GM12878 (cell line): ENCODE measurements at regions not wholly inside any gene's neighbourhood (a gene's known extent, or its start where the extent isn't known, plus 50 kb on each side); places are given as distances from the start of the nearest gene placed in this dataset.

ENCODE experiments used
- CEBPB ChIP-seq, 2 experiments: fragments of 150-350 bp in 1 of 2; IDR thresholded peaks; 2 replicates each; pipeline ENCODE4 v1.6.1; 2012 to 2014; ENCODE audit warnings: low read depth in 2 of 2, low read length in 2 of 2, borderline replicate concordance in 1 of 2, inconsistent platforms in 1 of 2
- EED ChIP-seq: sonication (generic); IDR thresholded peaks from 2 replicates; pipeline ENCODE4 v1.6.1; 2016; ENCODE audit warnings: antibody characterized with exemption, low read depth
- EP300 ChIP-seq, 2 experiments: fragments of 150-350 bp in 1 of 2; IDR thresholded peaks; 2 replicates each; pipeline ENCODE4 v1.6.1; 2011 to 2012; ENCODE audit warnings: low read depth in 2 of 2, low read length in 2 of 2, borderline replicate concordance in 1 of 2, improper control_type of control experiment in 1 of 2, inconsistent platforms in 1 of 2; ENCODE audit not compliant: control insufficient read depth in 1 of 2
- MXI1 ChIP-seq: fragments of 150-350 bp; IDR thresholded peaks from 2 replicates; pipeline ENCODE4 v1.6.1; 2011; ENCODE audit warnings: low read depth, mild to moderate bottlenecking, inconsistent platforms, low read length, improper control_type of control experiment
- PML ChIP-seq: IDR thresholded peaks from 2 replicates; pipeline ENCODE4 v1.6.1; 2012; ENCODE audit warnings: low read length, inconsistent platforms
- SMC3 ChIP-seq: IDR thresholded peaks from 2 replicates; pipeline ENCODE4 v1.6.1; 2011; ENCODE audit warnings: low read length, improper control_type of control experiment, borderline replicate concordance
- TF ChIP-seq, protein P1 (sequence below), 3 experiments: IDR thresholded peaks in 2 of 3; conservative IDR thresholded peaks in 1 of 3; 2 replicates each; pipeline ENCODE4 v1.5.1; 2011; ENCODE audit warnings: low read depth in 3 of 3, low read length in 3 of 3, mild to moderate bottlenecking in 3 of 3, control low read depth in 2 of 3, moderate library complexity in 2 of 3, inconsistent platforms in 1 of 3, mixed read lengths in 1 of 3; ENCODE audit not compliant: control insufficient read depth in 2 of 3, insufficient read depth in 1 of 3; ENCODE audit errors: extremely low read depth in 1 of 3

GRCh38 chr11:109362059-109362458, 59.9 kb upstream of the C11orf87 start:
- TF ChIP-seq MXI1, result no peak
- no peak for TF ChIP-seq PML
- no peak for TF ChIP-seq CEBPB (IDR thresholded peaks at IDR 0.05; ENCODE audit: borderline replicate concordance in 1 of 2, low read depth in 2 of 2, low read length in 2 of 2)
- TF ChIP-seq, protein P1, sequence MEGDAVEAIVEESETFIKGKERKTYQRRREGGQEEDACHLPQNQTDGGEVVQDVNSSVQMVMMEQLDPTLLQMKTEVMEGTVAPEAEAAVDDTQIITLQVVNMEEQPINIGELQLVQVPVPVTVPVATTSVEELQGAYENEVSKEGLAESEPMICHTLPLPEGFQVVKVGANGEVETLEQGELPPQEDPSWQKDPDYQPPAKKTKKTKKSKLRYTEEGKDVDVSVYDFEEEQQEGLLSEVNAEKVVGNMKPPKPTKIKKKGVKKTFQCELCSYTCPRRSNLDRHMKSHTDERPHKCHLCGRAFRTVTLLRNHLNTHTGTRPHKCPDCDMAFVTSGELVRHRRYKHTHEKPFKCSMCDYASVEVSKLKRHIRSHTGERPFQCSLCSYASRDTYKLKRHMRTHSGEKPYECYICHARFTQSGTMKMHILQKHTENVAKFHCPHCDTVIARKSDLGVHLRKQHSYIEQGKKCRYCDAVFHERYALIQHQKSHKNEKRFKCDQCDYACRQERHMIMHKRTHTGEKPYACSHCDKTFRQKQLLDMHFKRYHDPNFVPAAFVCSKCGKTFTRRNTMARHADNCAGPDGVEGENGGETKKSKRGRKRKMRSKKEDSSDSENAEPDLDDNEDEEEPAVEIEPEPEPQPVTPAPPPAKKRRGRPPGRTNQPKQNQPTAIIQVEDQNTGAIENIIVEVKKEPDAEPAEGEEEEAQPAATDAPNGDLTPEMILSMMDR (IDR thresholded peaks at IDR 0.05 in 2 of 3, conservative IDR thresholded peaks at IDR 0.05 in 1 of 3; ENCODE audit: control insufficient read depth in 2 of 3, extremely low read depth in 1 of 3, insufficient read depth in 1 of 3, low read depth in 3 of 3, low read length in 3 of 3), result no peak
- TF ChIP-seq SMC3, result no peak
- no peak for TF ChIP-seq EP300 (IDR thresholded peaks at IDR 0.05; ENCODE audit: borderline replicate concordance in 1 of 2, control insufficient read depth in 1 of 2, low read depth in 2 of 2, low read length in 2 of 2)
- no peak for TF ChIP-seq EED
